ENCODE measurements at regions not wholly inside any gene's neighbourhood (a gene's known extent, or its start where the extent isn't known, plus 50 kb on each side); places are given as distances from the start of the nearest gene placed in this dataset.

DNA sequence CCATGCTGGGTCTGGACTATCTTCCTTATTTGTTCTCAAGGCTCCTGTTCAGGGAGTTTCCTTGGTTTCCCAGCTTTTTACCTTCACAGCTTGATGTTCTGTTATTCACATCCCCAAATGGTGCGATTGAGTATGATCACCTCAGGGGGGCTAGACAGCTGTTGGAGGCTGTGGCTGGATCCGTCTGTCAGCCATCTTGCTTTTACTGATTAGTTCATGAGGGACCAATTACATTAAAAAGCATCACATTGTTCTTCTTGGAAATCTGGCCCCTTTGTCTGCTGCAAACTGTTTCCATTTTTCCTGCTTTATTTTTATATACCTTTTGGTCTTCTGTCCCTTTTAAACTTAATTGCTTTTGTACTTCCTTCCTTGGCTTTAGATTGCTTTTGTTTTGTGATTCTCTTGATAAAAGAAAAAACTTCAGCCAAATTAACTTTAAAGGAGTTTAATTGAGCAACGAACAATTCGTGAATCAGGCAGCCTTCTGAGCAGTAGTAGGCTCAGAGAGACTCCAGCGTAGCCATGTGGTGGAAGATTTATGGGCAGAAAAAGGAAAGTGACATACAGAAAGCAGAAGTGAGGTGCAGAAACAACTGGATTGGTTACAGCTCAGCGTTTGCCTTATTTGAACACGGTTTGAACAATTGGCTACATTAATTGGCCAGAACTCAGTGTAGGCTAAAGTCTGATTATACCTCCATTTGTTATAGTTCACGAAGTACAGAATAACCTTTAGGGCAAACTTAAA is 208.7 kb downstream of the AEBP2 start:
- peaks cover 13% of the 10 kb centered on the region; the same call in 1 of the 2 replicates for H3K9me3 ChIP-seq (ENCODE audit: insufficient read depth, low read depth, low read length)

GRCh38 chr12:19648591-19648990 is 209.3 kb downstream of the AEBP2 start:
- no peak overlapping the region for H3K4me3 ChIP-seq (ENCODE audit: low read length)
- H3K4me1 ChIP-seq (ENCODE audit: insufficient read depth, low read length), result peaks cover 10% of the 10 kb centered on the region
- H3K27me3 ChIP-seq (ENCODE audit: insufficient read depth, low read length), result no peaks in the 10 kb centered on the region
- H3K36me3 ChIP-seq (ENCODE audit: insufficient read depth, low read length), result no peaks in the 10 kb centered on the region
- no peak overlapping the region for H3K9ac ChIP-seq (ENCODE audit: low read depth, low read length)
- WGBS, result 100% methylated on average over 3 of the region's 3 CpGs
- peaks cover 13% of the 10 kb centered on the region; the same call in 1 of the 2 replicates for H3K9me3 ChIP-seq (ENCODE audit: insufficient read depth, low read depth, low read length)
- H3K27ac ChIP-seq (ENCODE audit: low read depth, low read length), result no peak overlapping the region

More for the DNA sequence above, 208.7 kb downstream of the AEBP2 start:
- Histone ChIP-seq H3K4me1 (ENCODE audit: insufficient read depth, low read length) (peaks cover 12% of the 10 kb centered on the region), H3K36me3 (ENCODE audit: insufficient read depth, low read length) (no peaks in the 10 kb centered on the region), H3K4me3 (ENCODE audit: low read length) (no peak overlapping the region), H3K9ac (ENCODE audit: low read depth, low read length) (no peak overlapping the region), H3K27ac (ENCODE audit: low read depth, low read length) (no peak overlapping the region), H3K27me3 (ENCODE audit: insufficient read depth, low read length) (no peaks in the 10 kb centered on the region)
- 91% methylated on average over 8 of the region's 8 CpGs for WGBS

DNA sequence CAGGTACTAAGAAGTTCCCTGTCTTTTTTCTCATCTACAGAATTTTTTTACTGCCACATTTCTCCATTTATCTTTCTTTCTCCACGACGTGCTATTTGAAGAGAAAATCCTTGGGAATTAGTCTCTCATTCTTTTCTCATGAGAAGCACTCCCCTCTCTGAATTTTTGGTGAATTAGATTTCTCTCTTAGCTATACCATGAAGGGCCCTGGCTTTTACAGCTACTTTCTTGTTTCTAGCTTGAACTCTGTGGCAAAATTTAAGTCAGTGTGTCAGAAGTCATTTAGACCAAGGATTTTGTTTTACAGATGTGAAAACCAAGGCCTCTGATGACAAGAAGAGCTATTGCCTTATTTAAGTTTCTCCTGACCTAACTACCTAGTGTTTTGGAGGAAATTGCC is 213.1 kb downstream of the AEBP2 start:
- Histone ChIP-seq H3K36me3 (ENCODE audit: insufficient read depth, low read length) (no peaks in the 10 kb centered on the region), H3K9ac (ENCODE audit: low read depth, low read length) (no peak overlapping the region), H3K9me3 (ENCODE audit: insufficient read depth, low read depth, low read length) (no peaks in the 10 kb centered on the region), H3K27ac (ENCODE audit: low read depth, low read length) (no peak overlapping the region), H3K4me1 (ENCODE audit: insufficient read depth, low read length) (no peaks in the 10 kb centered on the region), H3K27me3 (ENCODE audit: insufficient read depth, low read length) (no peaks in the 10 kb centered on the region), H3K4me3 (ENCODE audit: low read length) (no peak overlapping the region)
- 36% methylated on average over 2 of the region's 2 CpGs for WGBS

DNA sequence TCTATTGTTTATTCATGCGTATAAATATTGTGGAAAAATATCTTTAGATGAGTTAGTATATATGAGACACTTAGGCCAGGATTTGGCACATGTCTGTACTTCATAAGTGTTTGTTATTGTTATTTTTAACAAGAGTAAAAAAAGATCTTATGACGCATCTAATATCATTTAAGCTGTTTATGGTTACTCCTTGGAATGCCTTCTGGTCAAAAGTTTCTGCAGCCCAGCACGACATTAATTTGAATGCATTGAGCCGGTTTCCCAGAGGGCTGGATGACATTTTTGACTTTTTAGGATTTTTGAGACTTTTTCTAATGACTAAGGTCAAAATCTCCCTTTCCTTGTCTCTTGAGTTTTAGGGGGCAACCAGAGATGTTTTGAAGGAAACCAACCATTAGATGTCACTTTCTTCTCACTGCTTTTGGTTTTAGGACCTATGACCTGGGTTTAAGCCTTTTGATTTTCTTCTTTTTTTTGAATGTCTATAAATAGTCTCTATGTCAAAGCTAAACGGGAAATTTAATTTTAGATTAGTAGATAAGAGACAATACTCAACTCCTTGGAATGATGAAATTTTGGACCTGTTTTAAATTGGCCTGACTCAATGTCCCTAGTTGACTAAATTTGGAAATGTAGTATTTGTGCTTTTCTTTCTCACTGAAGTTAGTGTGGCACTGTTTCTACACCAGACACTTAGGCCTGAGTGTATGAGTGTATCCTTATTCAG is 215.5 kb downstream of the AEBP2 start:
- H3K4me1 ChIP-seq (ENCODE audit: insufficient read depth, low read length), result no peaks in the 10 kb centered on the region
- no peaks in the 10 kb centered on the region for H3K27me3 ChIP-seq (ENCODE audit: insufficient read depth, low read length)
- H3K36me3 ChIP-seq (ENCODE audit: insufficient read depth, low read length), result no peaks in the 10 kb centered on the region
- 95% methylated on average over 5 of the region's 5 CpGs for WGBS
- H3K9ac ChIP-seq (ENCODE audit: low read depth, low read length), result no peak overlapping the region
- no peaks in the 10 kb centered on the region for H3K9me3 ChIP-seq (ENCODE audit: insufficient read depth, low read depth, low read length)
- H3K4me3 ChIP-seq (ENCODE audit: low read length), result no peak overlapping the region
- H3K27ac ChIP-seq (ENCODE audit: low read depth, low read length), result no peak overlapping the region

GRCh38 chr12:19657118-19657731 is 217.9 kb downstream of the AEBP2 start:
- Histone ChIP-seq H3K9ac (ENCODE audit: low read depth, low read length) (no peak overlapping the region), H3K27ac (ENCODE audit: low read depth, low read length) (no peak overlapping the region), H3K4me1 (ENCODE audit: insufficient read depth, low read length) (no peaks in the 10 kb centered on the region), H3K9me3 (ENCODE audit: insufficient read depth, low read depth, low read length) (no peaks in the 10 kb centered on the region), H3K36me3 (ENCODE audit: insufficient read depth, low read length) (no peaks in the 10 kb centered on the region), H3K4me3 (ENCODE audit: low read length) (no peak overlapping the region), H3K27me3 (ENCODE audit: insufficient read depth, low read length) (no peaks in the 10 kb centered on the region)
- 95% methylated on average over 3 of the region's 3 CpGs for WGBS

DNA sequence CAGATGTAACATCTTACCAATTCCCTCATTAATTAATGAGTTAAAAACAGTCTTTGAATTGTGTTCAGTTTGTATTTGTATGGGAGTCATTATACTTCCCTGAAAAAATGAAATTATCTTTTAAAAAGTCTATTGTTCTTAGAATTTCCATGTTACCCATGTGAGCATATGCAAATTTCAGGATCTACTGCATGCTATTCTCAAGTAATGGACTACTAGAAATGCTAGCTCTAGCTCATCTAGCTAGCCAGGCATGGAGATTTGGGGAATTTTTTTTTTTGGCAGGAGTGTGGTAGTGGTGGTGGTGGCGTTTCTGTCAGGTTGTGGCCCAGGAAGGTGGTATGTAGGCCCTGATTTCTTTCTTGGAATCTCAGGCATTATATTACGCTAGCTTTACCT is 218.4 kb downstream of the AEBP2 start:
- Histone ChIP-seq H3K4me1 (ENCODE audit: insufficient read depth, low read length) (no peaks in the 10 kb centered on the region), H3K4me3 (ENCODE audit: low read length) (no peak overlapping the region), H3K36me3 (ENCODE audit: insufficient read depth, low read length) (no peaks in the 10 kb centered on the region), H3K9ac (ENCODE audit: low read depth, low read length) (no peak overlapping the region), H3K9me3 (ENCODE audit: insufficient read depth, low read depth, low read length) (no peaks in the 10 kb centered on the region), H3K27me3 (ENCODE audit: insufficient read depth, low read length) (no peaks in the 10 kb centered on the region), H3K27ac (ENCODE audit: low read depth, low read length) (no peak overlapping the region)
- WGBS, result no CpG with 5 or more reads among the region's 2 CpGs

GRCh38 chr12:19659086-19659485 is 219.8 kb downstream of the AEBP2 start:
- no peak overlapping the region for H3K27ac ChIP-seq (ENCODE audit: low read depth, low read length)
- H3K4me3 ChIP-seq (ENCODE audit: low read length), result no peak overlapping the region
- H3K4me1 ChIP-seq (ENCODE audit: insufficient read depth, low read length), result no peaks in the 10 kb centered on the region
- WGBS, result no CpG with 5 or more reads among the region's 2 CpGs
- H3K27me3 ChIP-seq (ENCODE audit: insufficient read depth, low read length), result no peaks in the 10 kb centered on the region
- no peak overlapping the region for H3K9ac ChIP-seq (ENCODE audit: low read depth, low read length)
- H3K9me3 ChIP-seq (ENCODE audit: insufficient read depth, low read depth, low read length), result no peaks in the 10 kb centered on the region
- H3K36me3 ChIP-seq (ENCODE audit: insufficient read depth, low read length), result no peaks in the 10 kb centered on the region

GRCh38 chr12:19659501-19659900 is 220.2 kb downstream of the AEBP2 start:
- Histone ChIP-seq H3K9me3 (ENCODE audit: insufficient read depth, low read depth, low read length) (no peaks in the 10 kb centered on the region), H3K4me1 (ENCODE audit: insufficient read depth, low read length) (no peaks in the 10 kb centered on the region), H3K27me3 (ENCODE audit: insufficient read depth, low read length) (no peaks in the 10 kb centered on the region), H3K9ac (ENCODE audit: low read depth, low read length) (no peak overlapping the region), H3K4me3 (ENCODE audit: low read length) (no peak overlapping the region), H3K27ac (ENCODE audit: low read depth, low read length) (no peak overlapping the region), H3K36me3 (ENCODE audit: insufficient read depth, low read length) (no peaks in the 10 kb centered on the region)
- WGBS, result 100% methylated on average over 1 of the region's 2 CpGs

DNA sequence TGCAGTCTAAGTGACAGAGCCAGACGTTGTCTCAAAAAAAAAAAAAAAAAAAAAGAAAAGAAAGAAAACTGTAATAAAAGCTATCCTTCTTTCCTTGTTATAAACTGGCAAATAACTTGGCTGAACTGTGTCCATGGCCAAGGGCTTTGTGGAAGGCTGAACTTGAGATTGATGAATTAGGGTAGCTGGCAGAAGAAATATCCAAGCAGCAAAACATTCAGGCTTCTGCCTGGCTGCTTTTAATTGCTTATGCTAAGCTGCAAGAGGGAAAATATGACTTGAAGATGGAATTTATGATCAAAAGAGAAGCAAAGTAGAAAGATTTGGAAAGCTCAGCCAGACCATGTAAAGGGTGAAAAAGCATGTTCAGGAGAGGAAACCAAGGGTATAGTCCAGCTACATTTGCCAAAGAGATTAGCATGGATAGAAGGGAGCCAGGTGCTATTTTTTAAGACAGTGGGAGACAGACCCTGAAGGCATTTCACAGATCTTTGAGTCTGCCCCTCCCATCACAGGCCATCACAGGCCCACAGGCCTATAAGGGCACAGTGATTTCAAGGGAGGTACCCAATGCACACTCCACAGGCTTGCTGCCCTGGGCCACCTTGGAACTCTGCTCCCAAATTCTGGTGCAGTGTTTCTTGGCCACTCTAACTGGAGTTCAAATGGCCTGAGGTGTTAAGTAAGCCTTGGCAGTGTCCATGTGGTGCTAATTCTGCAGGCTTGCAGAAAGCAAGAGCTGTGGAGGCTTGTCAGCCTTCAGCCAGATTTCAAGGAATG is 226.0 kb downstream of the AEBP2 start:
- WGBS, result no CpG with 5 or more reads among the region's 1 CpG
- no peak overlapping the region for H3K27ac ChIP-seq (ENCODE audit: low read depth, low read length)

DNA sequence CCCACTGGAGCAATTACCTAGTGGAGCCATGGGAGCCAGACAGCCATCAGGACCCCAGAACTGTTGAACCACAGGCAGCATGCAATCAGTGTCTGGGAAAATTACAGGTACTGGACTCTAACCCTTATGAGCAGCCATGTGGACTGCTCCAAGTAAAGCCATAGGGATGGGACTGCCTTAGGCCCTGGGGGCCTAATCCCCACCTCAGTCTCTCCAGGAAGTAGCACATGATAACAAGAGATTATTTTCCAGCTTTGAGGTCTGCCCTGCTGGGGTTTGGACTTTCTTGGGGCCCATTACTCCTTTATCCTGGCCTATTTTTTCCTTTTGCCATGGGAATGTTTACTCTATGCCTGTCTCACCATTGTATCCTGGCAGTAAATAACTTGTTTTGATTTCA is 226.8 kb downstream of the AEBP2 start:
- no peaks in the 10 kb centered on the region for H3K9me3 ChIP-seq (ENCODE audit: insufficient read depth, low read depth, low read length)
- no peak overlapping the region for H3K4me3 ChIP-seq (ENCODE audit: low read length)
- no peak overlapping the region for H3K27ac ChIP-seq (ENCODE audit: low read depth, low read length)
- H3K36me3 ChIP-seq (ENCODE audit: insufficient read depth, low read length), result no peaks in the 10 kb centered on the region
- no peaks in the 10 kb centered on the region for H3K27me3 ChIP-seq (ENCODE audit: insufficient read depth, low read length)
- no peaks in the 10 kb centered on the region for H3K4me1 ChIP-seq (ENCODE audit: insufficient read depth, low read length)
- H3K9ac ChIP-seq (ENCODE audit: low read depth, low read length), result no peak overlapping the region

More for the DNA sequence above, 226.0 kb downstream of the AEBP2 start:
- no peaks in the 10 kb centered on the region for H3K36me3 ChIP-seq (ENCODE audit: insufficient read depth, low read length)
- no peaks in the 10 kb centered on the region for H3K27me3 ChIP-seq (ENCODE audit: insufficient read depth, low read length)
- H3K9me3 ChIP-seq (ENCODE audit: insufficient read depth, low read depth, low read length), result no peaks in the 10 kb centered on the region
- H3K4me3 ChIP-seq (ENCODE audit: low read length), result no peak overlapping the region
- no peak overlapping the region for H3K9ac ChIP-seq (ENCODE audit: low read depth, low read length)
- H3K4me1 ChIP-seq (ENCODE audit: insufficient read depth, low read length), result no peaks in the 10 kb centered on the region

DNA sequence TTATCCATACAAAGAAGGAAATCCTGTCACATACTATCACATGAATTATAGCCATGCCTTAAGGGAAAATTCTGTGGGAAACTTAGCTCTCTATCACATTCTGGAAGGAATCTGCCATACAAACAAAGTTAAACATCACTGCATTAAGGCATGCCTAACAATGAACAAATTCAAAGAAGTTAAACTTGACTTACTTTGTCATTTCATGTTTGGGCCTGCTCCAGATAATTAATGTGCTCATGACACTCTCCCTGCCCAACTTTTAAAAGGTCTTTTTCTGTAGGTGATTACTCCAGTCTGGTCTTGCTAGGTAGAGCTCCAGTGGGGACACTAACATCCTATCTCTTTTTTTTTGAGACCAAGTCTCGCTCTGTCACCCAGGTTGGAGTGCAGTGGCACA is 230.5 kb downstream of the AEBP2 start:
- WGBS, result 98% methylated on average over 1 of the region's 1 CpG
- no peak overlapping the region for H3K27ac ChIP-seq (ENCODE audit: low read depth, low read length)
- H3K9me3 ChIP-seq (ENCODE audit: insufficient read depth, low read depth, low read length), result no peaks in the 10 kb centered on the region
- no peaks in the 10 kb centered on the region for H3K27me3 ChIP-seq (ENCODE audit: insufficient read depth, low read length)
- H3K4me1 ChIP-seq (ENCODE audit: insufficient read depth, low read length), result no peaks in the 10 kb centered on the region
- H3K4me3 ChIP-seq (ENCODE audit: low read length), result no peak overlapping the region
- no peak overlapping the region for H3K9ac ChIP-seq (ENCODE audit: low read depth, low read length)
- H3K36me3 ChIP-seq (ENCODE audit: insufficient read depth, low read length), result no peaks in the 10 kb centered on the region

All from HUES64 (cell line).